Endothelial cell of umbilical vein (primary cell): ENCODE measurements at regions not wholly inside any gene's neighbourhood (a gene's known extent, or its start where the extent isn't known, plus 50 kb on each side); places are given as distances from the start of the nearest gene placed in this dataset.
"Not testable (repeated sequence)": the region's sequence is repeated elsewhere in the genome, so short reads cannot be mapped to it uniquely, and the experiment has no call there.

Experiments
- CTCF ChIP-seq, 2 donors: IDR thresholded peaks; 1 replicate in 1 of 2; 2 replicates in 1 of 2; pipeline ENCODE4 v1.5.1; 2011; ENCODE audit warnings: low read length in 2 of 2, mild to moderate bottlenecking in 2 of 2, moderate library complexity in 2 of 2, control low read depth in 1 of 2, inconsistent platforms in 1 of 2, low read depth in 1 of 2; ENCODE audit not compliant: insufficient read depth in 1 of 2; ENCODE audit errors: extremely low read depth in 1 of 2
- EZH2 ChIP-seq: IDR thresholded peaks from 2 replicates; pipeline ENCODE4 v1.6.1; 2012; ENCODE audit warnings: borderline replicate concordance, low read depth, mild to moderate bottlenecking, moderate library complexity, low read length, inconsistent platforms; ENCODE audit not compliant: severe bottlenecking
- GATA2 ChIP-seq: IDR thresholded peaks from 2 replicates; pipeline ENCODE4 v1.7.0; 2011; ENCODE audit warnings: low read depth, mild to moderate bottlenecking, moderate library complexity, mixed read lengths, low read length; ENCODE audit not compliant: insufficient read length, insufficient read depth
- JUN ChIP-seq: IDR thresholded peaks from 2 replicates; pipeline ENCODE4 v1.6.1; 2011; ENCODE audit warnings: borderline replicate concordance, low read depth; ENCODE audit not compliant: insufficient read length, insufficient read depth
- MAX ChIP-seq: IDR thresholded peaks from 2 replicates; pipeline ENCODE4 v1.6.1; 2011; ENCODE audit not compliant: insufficient read depth, insufficient read length
- MYC ChIP-seq: IDR thresholded peaks from one replicate; pipeline ENCODE4 v1.6.1; 2011; ENCODE audit warnings: mild to moderate bottlenecking, low read depth, low read length
- POLR2A ChIP-seq: IDR thresholded peaks from 2 replicates; pipeline ENCODE4 v1.6.1; 2012; ENCODE audit warnings: low read depth, mild to moderate bottlenecking, control low read depth, low read length
- POLR2AphosphoS5 ChIP-seq: IDR thresholded peaks from 2 replicates; pipeline ENCODE4 v1.6.1; 2012; ENCODE audit warnings: low read depth, mild to moderate bottlenecking, control low read depth, low read length, moderate library complexity; ENCODE audit not compliant: insufficient read depth

GRCh38 chrX:35635971-35636370 is 162.2 kb upstream of the MAGEB16 start:
- not testable (repeated sequence) for TF ChIP-seq POLR2A; CTCF (IDR thresholded peaks at IDR 0.05; ENCODE audit: extremely low read depth in 1 of 2, insufficient read depth in 1 of 2, low read depth in 1 of 2, low read length in 2 of 2); POLR2AphosphoS5; GATA2; EZH2; MAX; MYC; JUN
